HG03575 (cell line): ENCODE measurements at regions not wholly inside any gene's neighbourhood (a gene's known extent, or its start where the extent isn't known, plus 50 kb on each side); places are given as distances from the start of the nearest gene placed in this dataset.
"Not testable (repeated sequence)": the region's sequence is repeated elsewhere in the genome, so short reads cannot be mapped to it uniquely, and the experiment has no call there.

ENCODE experiments used
- ATAC-seq: cut with Tn5 transposase; IDR thresholded peaks from one replicate; pipeline ENCODE4 v1.9.1; 2021; ENCODE audit not compliant: unreplicated experiment, insufficient number of reproducible peaks, low FRiP score; ENCODE audit errors: extremely low read depth

DNA sequence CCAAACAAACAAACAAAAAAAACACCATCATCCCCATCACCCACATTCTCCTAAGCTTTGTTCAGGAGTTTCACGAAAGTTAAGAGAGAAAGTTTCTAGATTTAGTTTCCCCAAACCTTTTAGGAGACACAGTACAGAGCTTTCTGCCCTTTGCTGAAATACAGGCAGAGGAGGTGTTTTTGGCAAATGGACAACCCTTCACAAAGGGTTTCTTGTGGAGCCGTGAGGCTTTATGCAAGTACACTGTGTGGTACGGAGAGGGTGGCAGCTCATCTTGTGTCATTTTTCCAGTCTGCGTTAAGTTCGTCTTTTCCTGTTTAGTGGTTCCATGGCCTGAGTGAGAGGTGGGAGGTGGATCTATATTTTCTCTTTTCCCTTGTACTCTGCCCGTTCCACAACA, 215.5 kb upstream of the PRKCQ start:
- no peak for ATAC-seq

DNA sequence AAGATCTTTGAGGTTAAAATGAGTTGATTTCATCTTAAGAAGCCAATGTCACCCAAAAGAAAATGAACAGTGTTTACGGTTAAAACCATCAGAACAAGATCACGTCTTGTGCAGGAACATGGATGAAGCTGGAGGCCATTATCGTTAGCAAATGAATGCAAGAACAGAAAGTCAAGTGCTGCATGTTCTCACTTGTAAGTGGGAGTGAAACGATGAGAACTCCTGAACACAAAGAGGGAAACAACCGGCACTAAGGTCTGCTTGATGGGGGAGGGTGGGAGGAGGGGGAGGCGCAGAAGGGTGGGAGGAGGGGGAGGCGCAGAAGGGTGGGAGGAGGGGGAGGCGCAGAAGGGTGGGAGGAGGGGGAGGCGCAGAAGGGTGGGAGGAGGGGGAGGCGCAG, 214.8 kb upstream of the PRKCQ start:
- not testable (repeated sequence) for ATAC-seq

DNA sequence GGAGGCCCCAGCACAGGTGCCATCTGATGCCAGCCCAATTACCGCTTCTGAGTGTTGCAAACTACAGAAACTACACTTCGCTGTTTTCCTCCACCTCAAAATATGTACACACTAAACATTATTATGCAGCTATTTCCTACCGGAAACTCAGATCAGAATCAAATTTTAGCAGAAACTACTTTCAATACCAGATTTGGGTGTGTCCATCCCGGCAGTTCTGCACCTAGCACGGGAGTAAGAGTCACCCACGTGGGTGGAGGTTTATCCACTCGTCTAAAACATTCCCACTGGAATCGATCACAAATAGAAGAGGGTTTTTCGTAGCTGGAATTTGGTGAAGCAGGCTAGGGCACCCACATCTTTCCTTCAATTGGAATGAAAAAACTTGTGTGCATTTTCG, 214.4 kb upstream of the PRKCQ start:
- ATAC-seq, result no peak

DNA sequence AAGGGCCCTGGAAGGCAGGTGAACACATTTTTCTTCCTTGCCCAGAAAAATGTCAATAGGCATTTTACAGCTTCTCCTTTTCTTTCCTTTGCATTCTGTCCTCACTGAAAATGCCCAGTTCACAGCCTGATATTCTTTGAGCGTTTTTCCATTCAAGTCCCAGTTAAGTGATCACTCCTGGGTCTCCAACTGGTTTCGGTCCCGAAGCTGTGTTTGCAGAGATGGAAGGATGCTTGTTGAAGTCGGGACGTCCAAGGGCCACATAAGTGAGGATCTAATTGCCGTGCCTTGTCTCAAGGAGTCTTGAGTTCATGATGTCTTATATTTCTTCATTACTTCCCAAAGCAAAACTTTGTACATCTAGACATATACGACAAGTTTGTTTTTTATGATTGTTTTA, 208.7 kb upstream of the PRKCQ start:
- no peak for ATAC-seq

DNA sequence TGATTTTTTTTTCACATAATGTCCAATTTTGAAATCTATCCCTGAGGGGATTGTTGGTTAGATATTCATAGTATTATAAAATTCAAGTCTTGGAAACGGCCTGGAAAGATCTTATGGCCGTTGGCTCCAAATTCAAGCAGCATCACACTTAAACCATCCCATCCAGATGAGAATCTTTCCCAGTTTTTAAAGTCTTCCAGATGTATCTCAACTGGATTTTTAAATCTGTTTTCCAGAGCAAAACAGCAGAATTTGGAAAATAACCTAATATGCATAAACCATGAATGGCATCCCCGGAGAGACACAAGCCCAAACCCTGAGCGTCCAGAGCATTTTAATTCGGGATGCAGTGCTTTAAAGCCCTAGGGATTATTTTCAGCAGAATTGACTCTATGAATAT, 208.2 kb upstream of the PRKCQ start:
- ATAC-seq, result no peak

DNA sequence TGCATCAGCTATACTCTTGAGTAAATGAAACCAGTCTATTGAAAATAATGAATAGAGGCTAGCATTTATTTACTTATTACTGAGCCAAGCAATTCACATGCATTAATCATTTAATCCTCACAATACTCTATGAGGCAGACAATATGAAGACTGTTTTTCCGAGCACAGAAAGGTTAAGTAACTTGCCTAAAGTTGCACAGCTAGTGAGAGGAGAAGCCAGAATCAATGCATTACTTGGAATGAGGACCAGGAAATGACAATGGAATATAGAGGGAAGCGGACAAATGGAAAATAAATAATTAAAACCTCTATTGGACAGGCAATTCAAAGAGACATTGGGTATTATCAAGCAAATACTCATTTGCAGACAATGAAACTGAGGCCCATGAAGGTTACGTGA, 207.6 kb upstream of the PRKCQ start:
- ATAC-seq, result no peak

DNA sequence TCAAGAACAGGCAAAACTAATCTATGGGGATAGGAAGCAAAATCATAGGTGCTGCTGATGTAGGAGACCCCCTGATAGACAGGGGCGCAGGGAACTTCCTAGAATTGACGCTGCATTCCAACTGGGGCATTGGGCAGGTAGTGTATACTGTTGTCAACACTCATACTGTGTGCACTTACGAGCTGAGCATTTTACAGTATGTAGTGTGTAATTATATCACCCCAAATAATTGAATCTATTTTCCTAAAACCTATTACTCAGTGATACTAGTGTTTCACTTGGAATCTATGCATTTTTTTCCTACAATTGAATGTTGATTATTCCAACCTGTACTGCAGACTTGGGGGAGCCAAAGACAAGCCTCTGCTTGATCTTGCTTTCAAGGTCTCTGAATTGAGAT, 207.0 kb upstream of the PRKCQ start:
- ATAC-seq, result no peak

DNA sequence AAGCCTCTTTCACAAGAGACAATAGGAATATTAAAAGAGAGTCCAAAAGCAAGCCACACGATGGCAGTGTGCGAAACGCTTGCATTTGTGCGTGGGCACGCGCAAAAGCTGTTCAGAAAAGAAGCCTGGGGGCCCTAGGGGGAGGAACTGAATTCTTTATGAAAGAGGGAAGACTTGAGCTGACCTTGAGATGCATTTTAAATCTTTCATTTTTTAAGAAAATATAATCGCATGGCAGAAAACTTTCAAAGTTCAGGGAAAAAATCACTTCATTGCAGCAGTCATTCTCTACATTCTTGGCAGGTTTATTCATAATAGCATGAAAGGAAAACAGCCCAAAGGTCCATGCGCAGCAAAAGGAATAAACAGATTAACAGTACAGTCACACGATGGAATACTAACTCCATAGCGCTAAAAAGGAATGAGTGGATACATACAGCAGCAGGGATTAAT, 206.5 kb upstream of the PRKCQ start:
- no peak for ATAC-seq

DNA sequence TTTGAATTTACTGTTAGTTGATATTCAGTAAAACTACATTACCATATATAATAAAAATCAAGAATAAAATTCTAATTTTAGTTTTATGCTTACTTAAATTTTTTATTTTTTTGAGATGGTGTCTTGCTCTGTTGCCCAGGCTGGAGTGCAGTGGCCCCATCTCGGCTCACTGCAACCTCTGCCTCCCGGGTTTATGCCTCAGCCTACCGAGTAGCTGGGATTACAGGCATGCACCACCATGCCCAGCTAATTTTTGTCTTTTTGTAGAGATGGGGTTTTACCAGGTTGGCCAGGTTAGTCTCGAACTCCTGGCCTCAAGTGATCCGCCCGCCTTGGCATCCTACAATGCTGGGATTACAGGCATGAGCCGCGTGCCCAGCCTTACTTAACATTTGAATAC, 204.4 kb upstream of the PRKCQ start:
- not testable (repeated sequence) for ATAC-seq

DNA sequence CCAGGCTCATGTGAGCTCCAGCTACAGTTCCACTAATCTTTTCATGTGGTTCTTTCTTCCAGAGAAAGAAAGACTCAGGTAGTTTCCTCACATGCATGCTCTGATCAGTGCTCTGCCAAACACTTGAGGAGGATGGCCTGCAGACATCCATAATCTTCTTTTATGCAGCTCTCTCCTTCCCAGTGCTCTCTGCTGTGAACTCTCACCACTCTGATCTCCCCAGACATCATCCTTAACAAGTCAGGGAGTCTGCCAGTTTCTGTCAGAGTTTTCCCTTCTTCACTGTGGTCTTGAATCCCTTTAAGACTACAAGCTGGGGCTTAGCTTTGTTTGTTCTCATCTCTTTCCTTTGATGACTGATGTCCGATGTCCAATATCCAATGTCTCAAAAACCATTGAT, 203.4 kb upstream of the PRKCQ start:
- no peak for ATAC-seq

DNA sequence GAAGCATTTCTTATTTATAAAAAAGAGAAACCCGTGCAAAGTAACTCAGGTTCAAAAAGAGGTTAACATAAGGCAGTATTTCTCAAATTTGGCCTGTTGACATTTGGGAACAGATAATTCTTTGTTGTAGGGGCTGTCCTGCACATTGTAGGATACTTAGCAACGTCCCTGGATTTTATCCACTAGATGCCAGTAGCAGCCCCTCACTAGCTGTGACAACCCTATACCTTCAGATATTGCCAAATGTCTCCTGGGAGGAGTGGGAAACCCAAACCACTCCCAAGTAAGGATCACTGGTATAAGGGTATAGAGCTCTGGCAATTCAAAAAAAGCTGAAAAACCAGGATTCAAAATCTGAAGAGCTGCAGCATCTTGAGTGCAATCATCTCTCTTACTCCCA, 202.3 kb upstream of the PRKCQ start:
- ATAC-seq, result no peak

DNA sequence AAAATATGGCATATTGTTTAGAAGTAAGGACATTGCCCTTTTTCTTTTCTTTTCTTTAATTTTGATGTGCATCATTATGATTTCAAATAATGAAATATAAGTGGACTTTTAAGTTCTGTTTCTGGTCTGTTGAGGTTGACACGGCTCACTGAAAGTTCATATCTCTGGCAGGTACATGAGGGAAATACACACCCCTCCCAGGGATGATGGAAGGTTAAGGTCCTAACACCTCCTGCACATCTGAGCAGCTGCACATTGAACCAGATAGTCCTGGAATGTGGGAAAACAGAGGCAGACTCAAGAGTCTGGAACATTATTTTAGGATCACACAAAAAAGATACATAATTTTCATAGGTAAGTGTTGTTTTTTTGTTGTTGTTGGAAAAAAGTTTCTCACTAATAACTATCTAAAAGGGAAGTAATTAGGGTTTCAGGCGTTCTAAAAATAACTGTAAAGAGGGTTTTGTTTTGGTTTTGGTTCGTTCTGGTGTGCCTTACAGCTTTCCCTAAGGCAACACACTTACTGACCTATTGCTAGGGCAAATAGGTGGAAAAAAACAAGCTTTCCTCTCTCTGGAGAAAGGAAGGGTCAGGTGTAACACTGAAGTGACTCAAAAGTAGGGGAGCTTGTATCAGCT, 201.2 kb upstream of the PRKCQ start:
- no peak for ATAC-seq

DNA sequence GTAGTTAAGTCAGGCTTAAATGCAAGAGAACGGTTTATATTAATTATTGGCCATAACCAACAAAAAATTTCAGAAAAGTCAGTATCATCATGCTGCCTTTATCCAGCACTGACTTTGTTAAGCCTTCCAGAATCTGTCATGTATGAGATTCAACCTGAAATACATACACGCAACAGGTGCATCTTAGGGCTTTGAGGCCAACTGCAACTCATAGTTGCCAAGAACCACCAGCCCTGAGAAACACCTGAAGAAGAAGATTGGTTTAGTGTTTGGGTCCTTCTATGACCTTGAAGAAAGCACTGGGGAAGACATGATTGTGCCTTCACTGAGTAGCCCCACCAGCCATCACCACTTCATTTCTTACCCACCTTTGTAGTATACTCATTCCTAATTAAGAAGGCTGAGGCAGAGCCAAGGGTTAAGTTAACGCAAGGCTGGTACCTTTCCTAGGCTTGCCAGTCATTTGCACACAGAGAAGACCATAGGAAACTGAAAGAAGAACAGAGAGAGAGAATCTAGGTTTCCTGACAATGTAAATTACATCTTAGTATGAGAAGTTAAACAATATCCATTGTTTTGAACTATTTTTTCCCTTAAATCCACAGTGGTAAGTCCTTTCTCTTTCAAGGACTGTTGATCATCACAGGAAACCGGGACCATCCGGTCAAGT, 200.1 kb upstream of the PRKCQ start:
- no peak for ATAC-seq

DNA sequence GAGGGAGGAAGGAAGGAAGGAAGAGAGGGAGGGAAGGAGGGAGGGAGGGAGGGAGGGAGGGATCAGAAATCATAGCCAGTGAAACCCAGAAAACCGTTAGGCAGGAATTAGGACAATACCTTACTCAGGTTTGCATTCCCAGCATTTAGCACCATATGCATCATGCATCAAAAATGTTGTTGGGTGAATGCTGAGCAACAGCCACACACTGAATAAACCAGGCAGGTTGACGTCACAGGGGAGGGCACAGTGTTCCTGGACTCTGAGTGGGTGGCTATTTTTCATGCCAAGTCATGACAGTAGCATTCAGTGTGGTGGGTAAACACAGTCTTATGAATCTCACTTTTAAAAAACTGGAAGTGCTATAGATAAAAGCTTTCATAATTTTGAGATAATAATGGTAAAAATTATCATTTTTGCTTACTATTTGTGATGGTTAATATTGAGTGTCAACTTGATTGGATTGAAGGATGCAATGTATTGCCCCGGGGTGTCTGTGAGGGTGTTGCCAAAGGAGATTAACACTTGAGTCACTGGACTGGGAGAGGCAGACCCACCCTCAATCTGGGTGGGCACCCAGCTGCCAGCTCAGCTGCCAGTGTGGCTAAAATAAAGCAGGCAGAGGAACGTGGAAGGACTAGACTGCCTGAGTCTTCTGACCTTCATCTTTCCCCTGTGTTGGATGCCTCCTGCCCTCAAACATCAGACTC, 199.1 kb upstream of the PRKCQ start:
- no peak for ATAC-seq

DNA sequence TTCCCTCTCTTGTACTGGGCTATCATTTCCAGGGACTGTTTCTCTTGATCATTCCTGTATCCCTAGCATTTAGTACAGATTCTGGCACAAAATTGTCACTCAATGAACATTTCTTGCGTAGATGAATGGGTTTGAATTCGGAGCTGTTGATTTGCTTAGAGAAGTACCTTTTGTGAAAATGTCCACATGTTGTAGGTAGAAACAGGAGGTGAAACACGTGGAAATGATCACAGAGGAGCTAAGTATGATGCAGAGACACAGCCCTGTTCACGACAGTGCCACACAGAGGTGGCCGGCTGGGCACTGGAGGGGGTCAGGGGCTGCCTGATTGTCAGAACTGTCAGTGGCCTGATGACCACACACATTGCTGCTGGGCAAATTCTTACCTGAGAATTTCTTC, 196.1 kb upstream of the PRKCQ start:
- no peak for ATAC-seq

DNA sequence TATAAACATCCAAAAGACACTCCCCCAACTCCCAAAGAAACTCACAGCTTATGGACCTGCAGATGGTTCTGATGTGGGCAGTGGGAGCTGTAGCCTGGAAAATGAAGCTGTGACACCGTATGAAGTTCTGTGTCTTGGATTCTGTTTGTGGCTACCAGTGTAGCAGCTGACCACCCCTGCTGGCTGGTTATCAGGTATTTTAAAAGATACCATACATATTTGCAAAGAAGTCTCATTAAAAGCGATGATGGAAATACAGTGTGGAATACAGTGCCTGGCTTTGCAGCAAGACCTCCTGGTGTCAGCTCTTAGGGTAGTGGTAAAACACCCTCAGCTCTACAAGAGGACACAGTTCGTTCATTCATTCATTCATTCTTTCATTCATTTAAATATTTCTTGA, 194.3 kb upstream of the PRKCQ start:
- no peak for ATAC-seq

DNA sequence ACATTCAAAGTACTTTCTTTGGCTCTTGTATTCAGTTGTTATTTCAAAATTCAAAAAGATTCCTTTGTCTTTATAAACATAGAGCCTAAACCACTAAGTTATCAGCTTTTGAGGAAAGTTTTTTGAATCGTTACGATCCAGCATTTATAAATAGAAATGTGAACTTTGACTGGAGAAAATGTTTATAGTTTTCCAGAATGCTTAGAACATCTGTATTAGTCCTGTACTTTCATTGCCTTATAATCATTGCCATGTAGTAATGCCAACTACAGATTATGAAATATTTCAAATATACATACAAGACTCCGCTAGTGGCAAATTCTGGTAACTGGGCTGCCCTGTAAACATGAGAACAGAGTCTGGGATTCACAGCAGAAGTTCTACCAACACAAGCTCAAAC, 191.3 kb upstream of the PRKCQ start:
- ATAC-seq, result no peak

DNA sequence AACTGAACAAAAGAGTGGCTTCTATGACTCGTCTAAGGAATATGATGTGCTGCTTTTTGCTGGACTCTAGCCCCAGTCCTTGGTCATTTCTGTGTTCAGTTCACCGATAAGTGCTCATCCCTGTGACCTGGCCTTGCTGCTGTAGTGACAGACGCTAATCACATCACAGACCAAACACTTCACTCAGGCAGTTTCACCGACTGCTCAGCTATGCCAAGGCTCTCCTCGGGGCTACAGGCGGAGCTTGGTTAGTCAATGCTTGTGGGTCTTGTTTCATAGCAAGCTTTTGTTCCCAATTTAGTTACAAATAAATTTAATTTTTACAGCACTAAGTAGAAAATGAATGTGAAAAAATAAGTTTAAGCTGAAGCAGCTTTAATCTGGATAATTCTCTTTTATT, 190.8 kb upstream of the PRKCQ start:
- no peak for ATAC-seq

DNA sequence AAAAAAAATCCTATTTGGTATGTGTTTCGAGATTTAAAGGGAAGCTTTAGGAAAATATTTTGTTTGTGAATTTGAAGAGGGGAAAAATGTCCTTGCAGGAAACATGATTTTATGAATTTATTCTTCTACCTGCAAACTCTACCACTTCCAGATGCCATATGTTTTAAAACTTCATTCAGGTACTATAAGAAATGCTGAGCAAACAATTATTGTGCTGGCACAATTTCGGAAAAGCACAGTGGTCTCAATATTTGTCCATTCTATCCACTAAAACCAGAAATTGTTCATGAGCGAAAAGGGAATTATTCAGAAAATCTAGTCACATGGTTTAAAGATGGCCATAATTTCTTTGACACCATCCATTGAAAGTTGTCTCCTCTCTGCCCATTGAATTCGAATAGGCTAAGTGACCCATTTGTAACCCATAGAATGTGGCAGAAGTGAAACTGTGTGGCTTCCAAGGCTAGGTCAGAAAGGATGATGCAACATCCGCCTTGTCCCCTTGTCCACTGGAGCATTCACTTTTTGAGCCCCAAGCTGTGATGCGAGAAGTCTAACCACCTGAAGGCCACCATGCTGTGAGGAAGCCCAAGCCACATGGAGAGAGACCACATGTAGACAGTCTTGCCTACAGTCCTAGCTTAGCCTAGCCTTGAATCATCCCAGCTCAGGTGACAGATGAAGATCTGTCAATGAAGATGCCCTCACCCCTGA, 189.8 kb upstream of the PRKCQ start:
- no peak for ATAC-seq
